ENCODE measurements at regions not wholly inside any gene's neighbourhood (a gene's known extent, or its start where the extent isn't known, plus 50 kb on each side); places are given as distances from the start of the nearest gene placed in this dataset.

DNA sequence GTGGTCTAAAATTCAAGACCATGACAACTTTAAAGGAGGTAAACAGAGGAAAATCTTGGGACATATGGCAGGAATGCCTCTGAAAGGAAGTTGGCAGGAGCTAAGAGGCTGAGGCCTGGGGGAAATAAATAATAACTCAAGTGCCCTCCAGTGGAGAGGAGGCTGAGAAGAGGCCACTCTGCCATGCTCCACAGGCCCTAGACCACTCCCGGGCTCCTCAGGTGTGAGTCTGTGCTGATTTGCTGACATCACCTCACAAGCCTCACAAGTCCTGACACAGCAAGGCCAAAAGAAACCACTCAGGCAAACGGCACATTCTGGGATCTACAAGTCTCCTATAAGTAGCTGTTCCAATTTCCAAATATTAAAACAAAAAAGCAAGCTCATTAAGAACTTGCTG, 91.0 kb upstream of the RIPOR2 start:
- H2AFZ ChIP-seq (replicated peaks; ENCODE audit: low read length, poor library complexity), result no peak overlapping the region
- BruUV-seq (replicated peaks), result no TSS peak
- dilution Hi-C loops (cut with HindIII; ENCODE audit: low sequenced_read_pairs, unreplicated experiment), result no loop called here
- no peak overlapping the region for H2BK5ac ChIP-seq (ENCODE audit: low read depth, low read length, poor library complexity, severe bottlenecking)
- no peak overlapping the region for H3K9ac ChIP-seq (ENCODE audit: low read depth, low read length)
- no peak for DNase-seq
- no peak overlapping the region for H3K18ac ChIP-seq (ENCODE audit: low read depth, low read length)
- no peak overlapping the region for H3K27ac ChIP-seq (ENCODE audit: insufficient read depth, low read length)
- H4K20me1 ChIP-seq (ENCODE audit: insufficient read depth, low read length), result no peaks in the 10 kb centered on the region
- H3K9me1 ChIP-seq (ENCODE audit: insufficient read depth, low read length), result no peaks in the 10 kb centered on the region
- ChIA-PET POLR2A (ENCODE audit: unreplicated experiment) (no interaction called here), CTCF (interaction anchor here (0.7 to 1.0 kb wide), 6 partner anchors 23 to 52 kb away, joined by 3 read pairs; no protein-coding TSS in a partner anchor)
- TF ChIP-seq RCOR1 (IDR thresholded peaks at IDR 0.05; ENCODE audit: insufficient replicate concordance, low read length), result no peak
- no peaks in the 10 kb centered on the region for H3K36me3 ChIP-seq (ENCODE audit: control insufficient read depth, insufficient read depth, low read length)
- no peak; the same call in 1 of the 2 replicates for ATAC-seq (ENCODE audit: low read depth)
- WGBS, 2 experiments (ENCODE audit: extremely low coverage in 2 of 2, insufficient read length in 1 of 2), result 33% methylated on average over 1 of the region's 2 CpGs; no CpG with 5 or more reads in 1 of the 2 experiments
- H3K4me3 ChIP-seq (ENCODE audit: insufficient read depth, low read depth, low read length), result no peak overlapping the region
- H3K9me3 ChIP-seq (ENCODE audit: control insufficient read depth, insufficient read depth, low read length), result no peaks in the 10 kb centered on the region
- no peak overlapping the region for H3K14ac ChIP-seq (replicated peaks; ENCODE audit: low read depth, low read length)
- in situ Hi-C loops (cut with MboI; ENCODE audit: low sequenced_read_pairs), result no loop called here
- H2AK5ac ChIP-seq (ENCODE audit: low read depth, low read length), result no peak overlapping the region
- H2BK15ac ChIP-seq (ENCODE audit: low read depth, low read length), result no peak overlapping the region
- H4K5ac ChIP-seq (ENCODE audit: low read depth, low read length), result no peak overlapping the region
- no peak overlapping the region for H4K91ac ChIP-seq (ENCODE audit: insufficient read depth, low read depth, low read length)
- no peak overlapping the region for H4K8ac ChIP-seq (ENCODE audit: low read depth in 2 of 2, low read length in 2 of 2)
- intact Hi-C loops (cut with micrococcal nuclease), result no loop called here
- no peaks in the 10 kb centered on the region for H3K79me1 ChIP-seq (ENCODE audit: low read depth in 1 of 2, low read length in 2 of 2)
- H3K4me2 ChIP-seq (ENCODE audit: low read depth, low read length), result no peak overlapping the region
- H3K56ac ChIP-seq (ENCODE audit: extremely low read depth, insufficient read depth, low read length), result no peak overlapping the region
- no peak overlapping the region for H2BK20ac ChIP-seq (ENCODE audit: low read depth, low read length)
- H3K4ac ChIP-seq (ENCODE audit: low read depth, low read length), result no peak overlapping the region
- H3K4me1 ChIP-seq (ENCODE audit: control insufficient read depth, insufficient read depth, low read length), result no peaks in the 10 kb centered on the region; the same call in 1 of the 2 replicates
- no peaks in the 10 kb centered on the region for H3K27me3 ChIP-seq (ENCODE audit: control insufficient read depth, insufficient read depth, low read length)
- no peak overlapping the region for H2AK9ac ChIP-seq (replicated peaks; ENCODE audit: low read depth, low read length, poor library complexity)
- no peak overlapping the region for H2BK120ac ChIP-seq (ENCODE audit: low read depth, low read length)
- no peak overlapping the region for H3K23ac ChIP-seq (ENCODE audit: low read depth, low read length)

All from IMR-90 (cell line).